Subcutaneous abdominal adipose tissue (tissue), 5 donors: ENCODE measurements at regions not wholly inside any gene's neighbourhood (a gene's known extent, or its start where the extent isn't known, plus 50 kb on each side); places are given as distances from the start of the nearest gene placed in this dataset.

ENCODE experiments used
- H3K27ac ChIP-seq: one replicate; pipeline ENCODE4 v1.7.0; 2013; ENCODE audit warnings: low read depth, mild to moderate bottlenecking, inconsistent platforms, low read length, moderate library complexity
- H3K27me3 ChIP-seq, 5 donors: one replicate each; pipeline ENCODE4 v1.7.0; 2013; ENCODE audit warnings: low read length in 5 of 5, inconsistent platforms in 1 of 5; ENCODE audit not compliant: control insufficient read depth in 5 of 5, insufficient read depth in 4 of 5
- H3K36me3 ChIP-seq, 5 donors: one replicate each; pipeline ENCODE4 v1.7.0; 2013; ENCODE audit warnings: low read length in 5 of 5; ENCODE audit not compliant: control insufficient read depth in 5 of 5, insufficient read depth in 5 of 5
- H3K4me1 ChIP-seq, 5 donors: one replicate each; pipeline ENCODE4 v1.7.0; 2013; ENCODE audit warnings: low read length in 5 of 5, mild to moderate bottlenecking in 3 of 5, moderate library complexity in 1 of 5; ENCODE audit not compliant: control insufficient read depth in 5 of 5, insufficient read depth in 5 of 5
- H3K4me3 ChIP-seq, 5 donors: one replicate each; pipeline ENCODE4 v1.7.0; 2013; ENCODE audit warnings: low read length in 5 of 5, low read depth in 1 of 5
- H3K9ac ChIP-seq, 5 donors: one replicate each; pipeline ENCODE4 v1.7.0; 2013; ENCODE audit warnings: low read length in 5 of 5, mild to moderate bottlenecking in 4 of 5, moderate library complexity in 3 of 5
- H3K9me3 ChIP-seq, 5 donors: one replicate each; pipeline ENCODE4 v1.7.0; 2013; ENCODE audit warnings: low read length in 5 of 5; ENCODE audit not compliant: control insufficient read depth in 5 of 5
- donor health status: healthy.
- donor health status: healthy.
- donor health status: healthy.
- donor health status: healthy.
- donor health status: healthy.

GRCh38 chr18:52045946-52046675 is 293.9 kb upstream of the DCC start:
- no peak overlapping the region for H3K27ac ChIP-seq
- H3K4me3 ChIP-seq = no peak overlapping the region
- H3K4me1 ChIP-seq = no peaks in the 10 kb centered on the region
- H3K9ac ChIP-seq = no peak overlapping the region
- no peaks in the 10 kb centered on the region for H3K36me3 ChIP-seq
- H3K9me3 ChIP-seq = no peaks in the 10 kb centered on the region
- no peaks in the 10 kb centered on the region for H3K27me3 ChIP-seq

- Histone ChIP-seq H3K4me3 (no peak overlapping the region), H3K9ac (no peak overlapping the region), H3K9me3 (no peaks in the 10 kb centered on the region), H3K27me3 (no peaks in the 10 kb centered on the region), H3K36me3 (no peaks in the 10 kb centered on the region), H3K27ac (no peak overlapping the region), H3K4me1 (no peaks in the 10 kb centered on the region)
Measured at GRCh38 chr18:52046842-52047241, 293.2 kb upstream of the DCC start.

- Histone ChIP-seq H3K27ac (no peak overlapping the region), H3K4me3 (no peak overlapping the region), H3K27me3 (no peaks in the 10 kb centered on the region), H3K9ac (no peak overlapping the region), H3K9me3 (peaks cover 0 to 2% (median 0%) of the 10 kb centered on the region in 5 donors), H3K4me1 (no peaks in the 10 kb centered on the region), H3K36me3 (no peaks in the 10 kb centered on the region)
Measured at GRCh38 chr18:52054324-52054723, 285.7 kb upstream of the DCC start.

GRCh38 chr18:52060607-52061304 is 279.2 kb upstream of the DCC start:
- no peaks in the 10 kb centered on the region for H3K4me1 ChIP-seq
- H3K9me3 ChIP-seq = peaks cover 0 to 8% (median 7%) of the 10 kb centered on the region in 5 donors
- H3K4me3 ChIP-seq = no peak overlapping the region
- no peak overlapping the region for H3K9ac ChIP-seq
- H3K27ac ChIP-seq = no peak overlapping the region
- no peaks in the 10 kb centered on the region for H3K36me3 ChIP-seq
- no peaks in the 10 kb centered on the region for H3K27me3 ChIP-seq

GRCh38 chr18:52063923-52064322 is 276.1 kb upstream of the DCC start:
- peaks cover 0 to 22% (median 12%) of the 10 kb centered on the region in 5 donors for H3K9me3 ChIP-seq
- H3K27me3 ChIP-seq = no peaks in the 10 kb centered on the region
- H3K4me3 ChIP-seq = no peak overlapping the region
- no peak overlapping the region for H3K9ac ChIP-seq
- no peaks in the 10 kb centered on the region for H3K36me3 ChIP-seq
- H3K4me1 ChIP-seq = no peaks in the 10 kb centered on the region
- no peak overlapping the region for H3K27ac ChIP-seq

- H3K4me3 ChIP-seq = no peak overlapping the region
- no peak overlapping the region for H3K27ac ChIP-seq
- no peaks in the 10 kb centered on the region for H3K4me1 ChIP-seq
- H3K27me3 ChIP-seq = no peaks in the 10 kb centered on the region
- peaks cover 0 to 22% (median 9%) of the 10 kb centered on the region in 5 donors for H3K9me3 ChIP-seq
- H3K9ac ChIP-seq = no peak overlapping the region
- H3K36me3 ChIP-seq = no peaks in the 10 kb centered on the region
Measured at GRCh38 chr18:52069201-52069600, 270.8 kb upstream of the DCC start.

- Histone ChIP-seq H3K9ac (no peak overlapping the region), H3K36me3 (no peaks in the 10 kb centered on the region), H3K4me1 (no peaks in the 10 kb centered on the region), H3K4me3 (no peak overlapping the region), H3K9me3 (peaks cover 0 to 18% (median 6%) of the 10 kb centered on the region in 5 donors), H3K27ac (no peak overlapping the region), H3K27me3 (no peaks in the 10 kb centered on the region)
Measured at GRCh38 chr18:52070291-52070756, 269.7 kb upstream of the DCC start.

- Histone ChIP-seq H3K27me3 (no peaks in the 10 kb centered on the region), H3K9me3 (peaks cover 0 to 2% (median 0%) of the 10 kb centered on the region in 5 donors), H3K4me1 (no peaks in the 10 kb centered on the region), H3K9ac (no peak overlapping the region), H3K36me3 (no peaks in the 10 kb centered on the region), H3K27ac (no peak overlapping the region), H3K4me3 (no peak overlapping the region)
Measured at GRCh38 chr18:52077251-52077983, 262.6 kb upstream of the DCC start.

- Histone ChIP-seq H3K27me3 (no peaks in the 10 kb centered on the region), H3K4me3 (no peak overlapping the region), H3K27ac (no peak overlapping the region), H3K9me3 (peaks cover 0 to 2% (median 0%) of the 10 kb centered on the region in 5 donors), H3K4me1 (no peaks in the 10 kb centered on the region), H3K36me3 (no peaks in the 10 kb centered on the region), H3K9ac (no peak overlapping the region)
Measured at GRCh38 chr18:52082246-52082645, 257.8 kb upstream of the DCC start.

- Histone ChIP-seq H3K27me3 (no peaks in the 10 kb centered on the region), H3K9ac (no peak overlapping the region), H3K36me3 (no peaks in the 10 kb centered on the region), H3K4me3 (no peak overlapping the region), H3K4me1 (no peaks in the 10 kb centered on the region), H3K27ac (no peak overlapping the region), H3K9me3 (no peaks in the 10 kb centered on the region)
Measured at GRCh38 chr18:52087140-52087539, 252.9 kb upstream of the DCC start.
